ENCODE measurements at regions not wholly inside any gene's neighbourhood (a gene's known extent, or its start where the extent isn't known, plus 50 kb on each side); places are given as distances from the start of the nearest gene placed in this dataset.

DNA sequence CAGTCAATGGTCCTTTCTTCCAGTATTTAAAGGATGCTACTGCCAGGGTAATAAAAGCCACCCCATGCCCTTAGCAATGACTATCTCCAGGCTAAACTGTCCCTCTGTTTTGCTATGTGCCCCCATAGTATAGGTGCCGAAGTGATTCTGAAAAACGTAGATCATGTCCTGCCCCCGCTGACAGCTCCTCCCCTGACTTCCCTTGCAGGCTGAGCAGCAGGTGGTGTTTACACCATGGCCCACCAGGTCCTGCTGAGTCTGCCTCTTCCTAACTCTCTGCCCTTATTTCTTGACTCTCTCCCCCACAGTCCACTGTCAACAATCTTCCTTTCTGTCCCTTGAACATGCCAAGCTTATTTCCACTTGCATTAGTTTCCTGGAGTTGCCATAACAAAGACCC, 352.5 kb upstream of the TSHZ2 start:
- Histone ChIP-seq H3K36me3 (replicated peaks in 1 of 2; ENCODE audit: control insufficient read depth in 1 of 2, insufficient read depth in 2 of 2, low read length in 2 of 2) (no peaks in the 10 kb centered on the region), H3K27me3 (ENCODE audit: control insufficient read depth in 1 of 2, insufficient read depth in 2 of 2, low read length in 2 of 2) (no peaks in the 10 kb centered on the region), H2AFZ (ENCODE audit: low read length) (no peak overlapping the region), H4K20me1 (ENCODE audit: insufficient read depth, low read length) (no peaks in the 10 kb centered on the region), H3K4me3 (replicated peaks in 1 of 3; ENCODE audit: insufficient read depth in 1 of 3, low read depth in 2 of 3, low read length in 3 of 3) (no peak overlapping the region), H3K4me1 (ENCODE audit: insufficient read depth, low read length) (no peaks in the 10 kb centered on the region), H3K27ac (ENCODE audit: extremely low read length, insufficient read depth, low read length) (no peak overlapping the region), H3K9me3 (ENCODE audit: low read length) (no peaks in the 10 kb centered on the region), H3K9ac (ENCODE audit: insufficient read depth, low read depth, low read length) (no peak overlapping the region), H3K79me2 (ENCODE audit: insufficient read depth, low read length) (no peaks in the 10 kb centered on the region), H3K4me2 (ENCODE audit: low read depth, low read length) (no peak overlapping the region)
- CTCF ChIA-PET (ENCODE audit: low intra/inter-chr PET ratio, low total read pairs): no interaction called here
- POLR2A ChIA-PET: no interaction called here
- DNase-seq (ENCODE audit: low spot score) (no peak), ATAC-seq (no peak), FAIRE-seq (no peak)
- intact Hi-C loops (cut with micrococcal nuclease; ENCODE audit: unreplicated experiment) (no loop called here), in situ Hi-C loops (cut with HindIII; ENCODE audit: extremely low pct_ligation_motif_present, low pct_unique_long_range_greater_than_20kb) (no loop called here)
- WGBS (ENCODE audit: low lambda C conversion rate): 11% methylated on average over 3 of the region's 3 CpGs
- TF ChIP-seq TBX3 (IDR thresholded peaks at IDR 0.05; ENCODE audit: borderline replicate concordance): no peak
- TF ChIP-seq ZNF598 (CRISPR knock-in tag; IDR thresholded peaks at IDR 0.05; ENCODE audit: borderline replicate concordance): no peak
- no peak for TF ChIP-seq TFDP1 (CRISPR knock-in tag; IDR thresholded peaks at IDR 0.05; ENCODE audit: borderline replicate concordance)
- BruUV-seq (replicated peaks): no TSS peak

DNA sequence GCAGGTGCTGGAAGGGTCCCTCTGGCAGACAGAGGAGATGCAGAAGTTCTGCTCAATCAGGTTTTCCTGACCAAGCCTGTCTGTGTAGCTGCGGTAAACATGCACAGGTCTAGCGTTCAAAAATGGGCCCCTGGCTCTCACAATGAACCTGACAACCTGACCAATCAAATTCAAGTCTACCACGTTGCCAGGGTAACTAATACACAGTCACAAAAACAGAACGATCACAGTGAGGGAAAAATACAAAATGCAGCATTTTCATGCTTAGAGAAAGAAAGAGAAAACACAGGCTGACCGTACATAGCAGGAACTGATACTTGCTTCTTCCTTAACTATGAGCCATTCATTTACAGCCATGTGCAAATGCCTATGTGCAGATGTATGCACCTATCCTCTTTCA, 353.1 kb upstream of the TSHZ2 start:
- in situ Hi-C loops (cut with HindIII; ENCODE audit: extremely low pct_ligation_motif_present, low pct_unique_long_range_greater_than_20kb) (no loop called here), intact Hi-C loops (cut with micrococcal nuclease; ENCODE audit: unreplicated experiment) (no loop called here)
- Histone ChIP-seq H3K27me3 (ENCODE audit: control insufficient read depth in 1 of 2, insufficient read depth in 2 of 2, low read length in 2 of 2) (no peaks in the 10 kb centered on the region), H3K79me2 (ENCODE audit: insufficient read depth, low read length) (no peaks in the 10 kb centered on the region), H3K36me3 (replicated peaks in 1 of 2; ENCODE audit: control insufficient read depth in 1 of 2, insufficient read depth in 2 of 2, low read length in 2 of 2) (no peaks in the 10 kb centered on the region), H3K4me2 (ENCODE audit: low read depth, low read length) (no peak overlapping the region), H3K9ac (ENCODE audit: insufficient read depth, low read depth, low read length) (no peak overlapping the region), H3K27ac (ENCODE audit: extremely low read length, insufficient read depth, low read length) (no peak overlapping the region), H4K20me1 (ENCODE audit: insufficient read depth, low read length) (no peaks in the 10 kb centered on the region), H2AFZ (ENCODE audit: low read length) (no peak overlapping the region), H3K4me3 (replicated peaks in 1 of 3; ENCODE audit: insufficient read depth in 1 of 3, low read depth in 2 of 3, low read length in 3 of 3) (no peak overlapping the region), H3K9me3 (ENCODE audit: low read length) (no peaks in the 10 kb centered on the region), H3K4me1 (ENCODE audit: insufficient read depth, low read length) (no peaks in the 10 kb centered on the region)
- POLR2A ChIA-PET: no interaction called here
- CTCF ChIA-PET (ENCODE audit: low intra/inter-chr PET ratio, low total read pairs): no interaction called here
- ATAC-seq (no peak), FAIRE-seq (no peak), DNase-seq (ENCODE audit: low spot score) (no peak)
- TF ChIP-seq DZIP1 (CRISPR knock-in tag; IDR thresholded peaks at IDR 0.05) (no peak), ATF4 (CRISPR knock-in tag; IDR thresholded peaks at IDR 0.05) (no peak)
- TF ChIP-seq, protein P1, sequence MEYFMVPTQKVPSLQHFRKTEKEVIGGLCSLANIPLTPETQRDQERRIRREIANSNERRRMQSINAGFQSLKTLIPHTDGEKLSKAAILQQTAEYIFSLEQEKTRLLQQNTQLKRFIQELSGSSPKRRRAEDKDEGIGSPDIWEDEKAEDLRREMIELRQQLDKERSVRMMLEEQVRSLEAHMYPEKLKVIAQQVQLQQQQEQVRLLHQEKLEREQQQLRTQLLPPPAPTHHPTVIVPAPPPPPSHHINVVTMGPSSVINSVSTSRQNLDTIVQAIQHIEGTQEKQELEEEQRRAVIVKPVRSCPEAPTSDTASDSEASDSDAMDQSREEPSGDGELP (IDR thresholded peaks at IDR 0.05; ENCODE audit: borderline replicate concordance, low read depth): no peak
- BruUV-seq (replicated peaks): no TSS peak
- 4% methylated on average over 5 of the region's 5 CpGs for WGBS (ENCODE audit: low lambda C conversion rate)
